ENCODE measurements at regions not wholly inside any gene's neighbourhood (a gene's known extent, or its start where the extent isn't known, plus 50 kb on each side); places are given as distances from the start of the nearest gene placed in this dataset.

- DNase-seq (ENCODE audit: low spot score), result no peak
Observed at GRCh38 chr2:226435146-226435545, 364.5 kb downstream of the IRS1 start.

- DNase-seq (ENCODE audit: low spot score), result no peak
Observed at GRCh38 chr2:226434702-226435101, 364.9 kb downstream of the IRS1 start.

DNA sequence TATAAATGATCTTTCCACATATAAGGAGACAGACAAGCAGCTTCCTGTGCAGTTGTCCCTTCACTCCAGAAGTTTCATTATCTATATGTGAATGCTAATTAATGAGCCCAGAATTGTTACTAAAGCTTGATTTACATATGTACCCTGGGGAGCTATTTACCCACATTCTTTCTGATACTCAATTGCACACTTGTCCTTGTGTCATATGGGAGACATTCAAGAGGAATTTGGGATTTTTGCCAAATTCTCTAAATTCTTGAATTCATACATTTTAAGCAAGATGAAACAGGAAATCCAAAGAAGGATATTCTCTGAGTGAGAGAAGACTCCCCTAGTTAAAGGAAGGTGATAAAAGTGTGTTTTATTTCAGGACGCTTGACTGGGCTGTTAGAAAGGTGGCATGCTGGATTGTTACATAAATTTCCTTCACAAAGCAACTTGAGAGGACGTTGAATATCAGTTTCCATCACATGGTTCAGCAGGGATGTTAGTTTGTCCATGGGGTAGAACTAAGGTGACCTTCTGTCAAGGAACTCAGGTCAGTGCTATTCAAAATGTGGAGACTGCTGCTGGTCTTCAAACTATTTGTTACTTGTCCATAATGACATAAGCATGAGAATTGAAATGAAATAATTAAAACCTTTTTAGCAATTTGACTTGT, 368.2 kb downstream of the IRS1 start:
- peak; percentile 65 for DNase-seq (ENCODE audit: low spot score)

DNA sequence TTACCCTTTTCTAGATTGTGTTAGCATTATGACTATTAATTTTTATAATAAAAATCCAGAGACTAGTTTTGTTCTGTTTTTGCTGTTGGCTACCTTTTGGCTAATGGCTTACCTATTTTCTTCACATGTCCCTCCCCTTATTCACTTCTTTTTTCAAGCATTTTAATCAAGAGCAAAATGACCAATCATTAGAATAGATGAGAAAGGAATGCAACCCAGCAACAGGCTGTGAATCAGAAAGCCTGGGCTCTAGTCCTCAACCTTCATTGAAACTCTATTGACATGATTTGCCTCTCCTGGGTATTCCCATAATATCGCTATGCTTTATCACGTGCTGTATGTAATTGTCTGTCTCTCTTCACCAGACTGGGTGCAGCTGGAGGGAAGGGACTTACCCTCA, 370.1 kb downstream of the IRS1 start:
- no peak for DNase-seq (ENCODE audit: low spot score)

- peak; percentile 91 for DNase-seq (ENCODE audit: low spot score)
Observed at GRCh38 chr2:226427538-226428307, 371.9 kb downstream of the IRS1 start.

- peak; percentile 58 for DNase-seq (ENCODE audit: low spot score)
Observed at GRCh38 chr2:226426292-226426736, 373.3 kb downstream of the IRS1 start.

- DNase-seq (ENCODE audit: low spot score), result no peak
Observed at GRCh38 chr2:226424971-226425370, 374.6 kb downstream of the IRS1 start.

- DNase-seq (ENCODE audit: low spot score), result peak; percentile 34
Observed at GRCh38 chr2:226423498-226423960, 376.1 kb downstream of the IRS1 start.

DNA sequence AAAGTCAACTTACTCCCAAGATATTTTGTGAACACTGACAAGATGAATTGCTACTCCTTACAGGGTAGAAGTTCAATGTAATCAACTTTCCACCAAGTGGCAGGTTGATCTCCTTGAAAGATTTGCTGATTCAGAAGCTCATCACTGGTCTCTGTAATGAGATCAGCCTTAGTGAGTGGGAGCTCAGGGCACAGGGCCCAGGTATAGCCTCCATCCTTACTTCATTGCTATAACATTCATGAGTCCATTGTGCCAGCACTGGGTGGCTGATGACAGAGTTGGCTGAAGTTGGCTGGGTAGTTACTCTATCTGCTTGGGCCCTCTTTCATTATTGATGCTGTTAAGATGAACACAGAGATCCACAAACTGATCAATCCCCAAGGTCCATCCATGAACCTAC, 379.0 kb downstream of the IRS1 start:
- DNase-seq (ENCODE audit: low spot score), result no peak

DNA sequence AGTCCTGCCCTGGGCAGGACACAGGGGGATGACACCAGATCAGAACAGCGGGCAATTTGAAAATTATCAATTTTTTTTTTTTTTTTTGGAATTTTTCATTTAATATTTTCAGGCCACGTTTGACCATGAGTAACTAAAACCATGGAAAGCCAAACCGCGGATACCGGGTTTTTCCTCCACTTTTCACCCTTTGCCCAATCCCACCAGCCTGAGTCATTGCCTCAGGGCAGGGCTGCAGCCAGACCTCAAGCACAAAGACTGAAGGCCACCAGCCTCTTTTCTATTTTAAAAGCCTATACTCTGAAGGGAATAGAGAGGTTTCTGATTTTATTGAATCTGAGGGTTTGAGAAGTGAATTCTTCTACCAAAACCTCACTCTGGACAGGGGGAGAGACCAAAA, 381.1 kb downstream of the IRS1 start:
- no peak for DNase-seq (ENCODE audit: low spot score)

DNA sequence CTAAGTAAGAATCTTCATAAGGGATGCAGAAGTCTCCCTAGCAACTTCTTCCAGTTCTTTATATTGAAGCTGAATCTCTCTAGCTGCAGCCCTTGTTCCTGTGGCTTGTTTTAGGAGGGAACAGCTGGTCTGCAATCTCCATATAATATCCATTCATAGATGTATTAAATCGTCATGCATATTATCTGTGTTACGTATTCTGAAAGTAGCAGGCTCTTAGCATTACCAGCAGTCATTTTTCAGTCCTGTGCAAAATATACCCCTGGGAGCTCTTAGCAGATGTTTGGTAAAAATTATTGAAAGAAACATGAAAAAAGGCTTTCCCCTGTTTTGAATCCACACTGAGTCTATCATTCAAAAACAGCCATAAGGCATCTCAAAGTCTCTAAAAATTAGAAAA, 385.3 kb downstream of the IRS1 start:
- DNase-seq (ENCODE audit: low spot score), result no peak

DNA sequence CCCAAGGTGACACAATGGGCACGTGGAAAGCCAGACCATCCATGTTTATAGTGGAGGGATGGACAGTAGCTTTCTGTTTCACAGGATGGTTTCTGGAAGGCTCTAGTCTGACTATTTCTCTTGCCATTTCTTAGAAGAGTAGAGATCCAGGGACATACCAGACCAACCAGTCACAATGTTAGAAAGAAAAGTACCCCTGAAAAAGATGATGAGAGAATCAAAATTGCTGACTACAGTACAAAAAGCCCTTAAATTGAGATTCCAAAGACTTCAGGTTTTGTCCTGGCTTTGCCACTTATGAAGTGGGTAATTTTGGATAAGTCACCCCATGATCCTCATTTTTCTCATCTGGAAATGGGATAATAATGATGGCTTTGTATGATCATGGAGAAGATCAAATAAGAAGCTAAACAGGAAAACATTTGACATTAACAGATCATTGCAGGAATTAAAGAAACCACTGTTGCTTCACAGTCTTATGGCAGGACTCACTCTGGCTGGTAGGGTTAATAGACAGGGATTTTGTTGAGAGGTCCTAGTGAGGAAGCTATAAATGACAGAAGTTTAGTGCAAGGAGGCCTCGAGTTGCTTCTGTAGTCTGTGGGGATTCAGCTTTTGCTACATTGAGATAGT, 386.0 kb downstream of the IRS1 start:
- DNase-seq (ENCODE audit: low spot score), result no peak

DNA sequence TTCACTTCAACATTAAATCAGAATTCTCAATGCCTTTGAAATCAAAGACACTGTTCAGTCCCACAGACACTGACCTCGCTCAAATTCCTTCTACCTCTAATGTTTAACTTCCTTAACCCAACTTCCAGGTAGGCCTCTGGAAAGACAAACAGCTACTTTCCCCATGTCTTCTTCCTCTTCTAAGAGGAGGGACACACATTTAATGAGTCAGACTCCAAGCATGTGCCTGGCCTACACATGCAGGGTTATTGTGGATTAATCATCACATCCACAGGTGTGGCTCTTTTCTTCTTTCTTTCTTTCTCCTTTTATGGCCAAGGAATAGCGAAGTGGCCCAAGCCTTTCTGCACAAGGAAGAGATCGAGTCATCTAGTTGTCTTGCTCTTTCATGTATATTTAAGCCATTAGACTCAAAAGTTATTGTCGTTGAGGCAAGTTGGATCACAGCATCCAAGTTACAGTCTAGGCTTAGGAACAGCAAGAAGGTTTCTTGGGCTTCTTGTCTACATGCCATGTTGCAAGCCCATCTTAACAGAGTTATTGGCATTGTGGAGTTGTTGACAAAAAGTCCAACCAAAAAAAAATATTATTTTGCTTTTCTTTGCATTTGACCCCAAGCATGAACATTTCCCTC, 387.8 kb downstream of the IRS1 start:
- peak; percentile 88 for DNase-seq (ENCODE audit: low spot score)

DNA sequence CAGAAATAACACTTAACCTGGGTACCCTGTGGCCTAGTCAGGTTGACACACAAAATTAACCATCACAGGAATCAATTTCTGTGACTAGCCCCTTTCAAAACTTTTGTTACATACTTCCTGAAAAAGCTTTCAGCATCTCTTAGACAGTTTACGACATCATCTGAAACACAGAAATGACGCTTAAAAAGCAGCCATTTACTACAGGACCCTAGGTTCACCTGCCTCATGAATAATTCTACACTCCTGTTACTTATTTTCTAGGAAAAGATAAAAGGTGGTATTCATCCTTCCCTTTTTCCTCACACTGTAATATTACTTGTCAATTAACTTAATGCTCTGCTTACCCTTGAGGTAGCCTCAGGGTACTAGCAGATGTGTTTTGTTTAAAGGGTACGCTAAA, 388.4 kb downstream of the IRS1 start:
- DNase-seq (ENCODE audit: low spot score), result no peak

DNA sequence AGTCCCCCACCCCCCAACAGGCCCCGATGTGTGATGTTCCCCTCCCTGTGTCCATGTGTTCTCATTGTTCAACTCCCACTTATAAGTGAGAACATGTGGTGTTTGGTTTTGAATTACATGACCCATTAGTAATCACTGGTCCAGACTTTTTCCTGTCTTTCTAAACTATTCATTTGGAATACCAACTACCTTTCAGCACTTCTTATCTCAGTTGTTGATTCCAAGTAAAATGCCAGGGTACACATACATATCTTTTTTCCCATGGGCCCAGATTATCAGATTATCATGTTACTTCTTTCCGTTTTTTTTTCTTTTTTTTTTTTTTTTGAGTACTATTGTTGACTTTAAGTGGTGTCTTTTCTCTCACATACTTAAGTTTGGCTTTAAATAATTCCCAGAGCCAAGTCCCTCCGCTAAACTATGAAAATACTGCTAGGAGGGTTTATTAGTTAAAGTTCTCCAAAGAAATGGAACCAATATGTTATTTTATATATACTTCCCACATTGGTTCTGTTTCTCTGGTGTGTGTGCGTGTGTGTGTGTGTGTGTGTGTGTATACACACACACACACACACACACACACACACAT, 389.3 kb downstream of the IRS1 start:
- DNase-seq (ENCODE audit: low spot score), result no peak

DNA sequence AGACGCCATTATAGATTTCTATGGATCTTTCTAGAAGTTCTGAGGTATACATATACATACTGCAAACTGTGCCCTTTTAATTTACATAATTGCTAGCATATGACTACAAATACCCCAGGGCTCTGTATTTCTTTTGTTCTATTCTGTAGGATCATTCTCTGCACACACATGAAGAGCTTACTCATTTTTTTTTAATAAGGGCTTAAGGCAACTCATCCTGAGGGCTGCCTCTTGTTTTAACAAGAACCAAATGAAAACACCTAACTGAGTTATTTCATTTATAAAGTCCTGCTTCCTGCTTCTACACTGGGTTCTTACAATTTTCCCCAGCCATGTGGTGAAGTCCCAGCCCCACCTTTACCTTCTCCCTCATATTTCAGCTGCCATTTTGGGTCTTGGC, 390.5 kb downstream of the IRS1 start:
- no peak for DNase-seq (ENCODE audit: low spot score)

GRCh38 chr2:226408141-226408540, 391.5 kb downstream of the IRS1 start:
- no peak for DNase-seq (ENCODE audit: low spot score)

DNA sequence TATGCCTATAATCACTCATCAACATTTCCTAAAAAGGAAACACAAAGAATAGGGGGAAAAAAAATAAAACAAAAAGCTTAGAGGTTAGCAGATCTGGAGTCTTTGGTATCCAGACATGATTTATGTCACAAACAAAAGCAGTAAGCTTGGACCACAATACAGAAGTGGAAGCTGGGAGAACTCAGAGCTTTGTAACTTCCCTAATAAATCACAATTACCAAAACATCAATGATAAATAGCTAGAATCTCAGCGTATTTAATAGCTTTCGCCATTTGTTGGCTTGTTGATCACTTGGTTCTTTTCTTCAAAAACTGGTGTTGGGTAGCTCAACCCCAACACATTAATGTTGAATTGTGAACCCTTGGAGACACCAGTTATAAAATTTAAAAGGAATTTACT, 392.5 kb downstream of the IRS1 start:
- DNase-seq (ENCODE audit: low spot score), result no peak

DNA sequence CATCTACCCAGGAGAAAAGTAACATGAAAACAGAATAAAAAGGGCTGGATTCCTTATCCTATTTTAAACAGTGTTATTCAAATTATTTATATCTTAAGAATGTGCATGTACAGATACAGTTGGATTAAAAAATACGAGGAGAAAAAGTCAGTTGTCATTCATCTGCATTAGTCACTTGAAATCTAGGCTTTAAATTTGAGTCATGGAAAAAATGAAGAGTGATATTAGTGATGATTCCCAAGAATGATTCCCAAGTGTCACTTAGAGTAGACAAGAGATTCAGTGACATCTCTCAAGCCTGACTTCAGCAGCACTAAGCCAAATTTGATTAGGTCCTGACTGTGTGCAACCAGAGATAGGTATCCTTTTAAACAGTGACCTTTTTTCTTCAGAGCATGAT, 394.2 kb downstream of the IRS1 start:
- DNase-seq (ENCODE audit: low spot score), result no peak

- no peak for DNase-seq (ENCODE audit: low spot score)
Observed at GRCh38 chr2:226403369-226403768, 396.3 kb downstream of the IRS1 start.

DNA sequence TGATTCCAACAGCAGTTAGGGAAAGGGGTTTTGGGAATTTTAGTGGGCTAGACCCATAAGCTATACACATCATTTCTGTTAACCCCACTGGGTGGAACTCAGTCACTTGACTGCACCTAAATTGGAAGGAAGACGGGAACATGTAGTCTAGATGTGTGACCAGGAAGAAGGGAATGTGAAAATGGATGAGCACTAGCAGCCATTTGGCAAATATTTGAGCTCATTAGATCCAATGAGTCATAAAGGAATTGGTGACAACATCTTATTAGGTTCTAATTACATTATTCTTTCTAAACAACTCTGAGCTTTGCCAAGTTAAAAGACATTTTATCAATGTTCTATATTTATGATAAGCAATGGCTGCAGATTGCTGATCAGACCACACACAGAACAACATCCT, 400.6 kb downstream of the IRS1 start:
- DNase-seq (ENCODE audit: low spot score), result no peak

DNA sequence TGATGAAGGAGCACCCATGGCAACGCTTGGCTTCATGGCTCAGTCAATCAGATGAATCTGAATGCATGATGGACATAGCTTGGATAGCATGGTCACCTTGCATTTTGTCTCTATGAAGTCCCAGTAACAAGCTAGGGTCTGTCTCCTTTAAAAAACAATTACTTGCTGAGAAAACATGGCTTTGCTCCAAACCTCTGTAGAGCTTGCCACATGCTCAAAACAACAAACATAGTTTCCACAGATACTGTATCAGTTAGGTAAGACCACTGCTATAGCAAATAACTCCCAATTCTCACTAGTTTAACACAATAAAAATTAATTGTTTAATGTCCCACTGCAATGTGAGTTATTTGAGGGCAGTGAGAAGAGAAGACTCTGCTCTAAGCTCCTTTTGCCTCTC, 401.0 kb downstream of the IRS1 start:
- DNase-seq (ENCODE audit: low spot score), result no peak
